ENCODE measurements at regions not wholly inside any gene's neighbourhood (a gene's known extent, or its start where the extent isn't known, plus 50 kb on each side); places are given as distances from the start of the nearest gene placed in this dataset.

GRCh38 chr13:66214467-66214866 lies 1015.7 kb downstream of the PCDH9 start:
- H3K36me3 Mint-ChIP-seq (ENCODE audit: low read depth) = no peaks in the 10 kb centered on the region
- H3K27ac Mint-ChIP-seq = no peak overlapping the region
- Histone ChIP-seq H3K27me3 (ENCODE audit: insufficient read depth) (peaks cover 16% of the 10 kb centered on the region), H3K36me3 (ENCODE audit: insufficient read depth) (no peaks in the 10 kb centered on the region), H3F3A (replicated peaks; ENCODE audit: low read depth) (no peaks in the 10 kb centered on the region), H3K4me1 (ENCODE audit: insufficient read depth) (no peaks in the 10 kb centered on the region), H3K27ac (ENCODE audit: low read depth) (no peak overlapping the region), H3K79me2 (replicated peaks; ENCODE audit: insufficient read depth) (no peaks in the 10 kb centered on the region), H4K20me1 (replicated peaks; ENCODE audit: insufficient read depth) (peaks cover 3% of the 10 kb centered on the region; the same call in 1 of the 2 replicates), H3K4me2 (no peak overlapping the region), H2AFZ (no peak overlapping the region), H3K9me2 (ENCODE audit: insufficient read depth) (no peaks in the 10 kb centered on the region), H3K4me3 (no peak overlapping the region)
- H3K4me3 Mint-ChIP-seq = no peak overlapping the region
- no peak for DNase-seq (ENCODE audit: low spot score)
- ATAC-seq = no peak
- H3K27me3 Mint-ChIP-seq (ENCODE audit: insufficient read depth, low read depth, poor library complexity) = peaks cover 2% of the 10 kb centered on the region
- H3K4me1 Mint-ChIP-seq = peaks cover 2% of the 10 kb centered on the region; the same call in 1 of the 3 replicates
- no peak for TF ChIP-seq EZH2phosphoT487 (IDR thresholded peaks at IDR 0.05; ENCODE audit: unreplicated experiment)
- TF ChIP-seq, protein P1, sequence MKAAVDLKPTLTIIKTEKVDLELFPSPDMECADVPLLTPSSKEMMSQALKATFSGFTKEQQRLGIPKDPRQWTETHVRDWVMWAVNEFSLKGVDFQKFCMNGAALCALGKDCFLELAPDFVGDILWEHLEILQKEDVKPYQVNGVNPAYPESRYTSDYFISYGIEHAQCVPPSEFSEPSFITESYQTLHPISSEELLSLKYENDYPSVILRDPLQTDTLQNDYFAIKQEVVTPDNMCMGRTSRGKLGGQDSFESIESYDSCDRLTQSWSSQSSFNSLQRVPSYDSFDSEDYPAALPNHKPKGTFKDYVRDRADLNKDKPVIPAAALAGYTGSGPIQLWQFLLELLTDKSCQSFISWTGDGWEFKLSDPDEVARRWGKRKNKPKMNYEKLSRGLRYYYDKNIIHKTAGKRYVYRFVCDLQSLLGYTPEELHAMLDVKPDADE (IDR thresholded peaks at IDR 0.05) = no peak
- TF ChIP-seq, protein P2, sequence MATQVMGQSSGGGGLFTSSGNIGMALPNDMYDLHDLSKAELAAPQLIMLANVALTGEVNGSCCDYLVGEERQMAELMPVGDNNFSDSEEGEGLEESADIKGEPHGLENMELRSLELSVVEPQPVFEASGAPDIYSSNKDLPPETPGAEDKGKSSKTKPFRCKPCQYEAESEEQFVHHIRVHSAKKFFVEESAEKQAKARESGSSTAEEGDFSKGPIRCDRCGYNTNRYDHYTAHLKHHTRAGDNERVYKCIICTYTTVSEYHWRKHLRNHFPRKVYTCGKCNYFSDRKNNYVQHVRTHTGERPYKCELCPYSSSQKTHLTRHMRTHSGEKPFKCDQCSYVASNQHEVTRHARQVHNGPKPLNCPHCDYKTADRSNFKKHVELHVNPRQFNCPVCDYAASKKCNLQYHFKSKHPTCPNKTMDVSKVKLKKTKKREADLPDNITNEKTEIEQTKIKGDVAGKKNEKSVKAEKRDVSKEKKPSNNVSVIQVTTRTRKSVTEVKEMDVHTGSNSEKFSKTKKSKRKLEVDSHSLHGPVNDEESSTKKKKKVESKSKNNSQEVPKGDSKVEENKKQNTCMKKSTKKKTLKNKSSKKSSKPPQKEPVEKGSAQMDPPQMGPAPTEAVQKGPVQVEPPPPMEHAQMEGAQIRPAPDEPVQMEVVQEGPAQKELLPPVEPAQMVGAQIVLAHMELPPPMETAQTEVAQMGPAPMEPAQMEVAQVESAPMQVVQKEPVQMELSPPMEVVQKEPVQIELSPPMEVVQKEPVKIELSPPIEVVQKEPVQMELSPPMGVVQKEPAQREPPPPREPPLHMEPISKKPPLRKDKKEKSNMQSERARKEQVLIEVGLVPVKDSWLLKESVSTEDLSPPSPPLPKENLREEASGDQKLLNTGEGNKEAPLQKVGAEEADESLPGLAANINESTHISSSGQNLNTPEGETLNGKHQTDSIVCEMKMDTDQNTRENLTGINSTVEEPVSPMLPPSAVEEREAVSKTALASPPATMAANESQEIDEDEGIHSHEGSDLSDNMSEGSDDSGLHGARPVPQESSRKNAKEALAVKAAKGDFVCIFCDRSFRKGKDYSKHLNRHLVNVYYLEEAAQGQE (IDR thresholded peaks at IDR 0.05; ENCODE audit: unreplicated experiment) = no peak
- H3K9me3 Mint-ChIP-seq = no peaks in the 10 kb centered on the region

- Histone ChIP-seq H3K4me1 (ENCODE audit: insufficient read depth) (no peaks in the 10 kb centered on the region), H3K27ac (ENCODE audit: low read depth) (no peak overlapping the region), H3K36me3 (ENCODE audit: insufficient read depth) (no peaks in the 10 kb centered on the region), H3K79me2 (replicated peaks; ENCODE audit: insufficient read depth) (no peaks in the 10 kb centered on the region), H3K4me2 (no peak overlapping the region), H3K9me2 (ENCODE audit: insufficient read depth) (no peaks in the 10 kb centered on the region), H3F3A (replicated peaks; ENCODE audit: low read depth) (no peaks in the 10 kb centered on the region), H3K27me3 (ENCODE audit: insufficient read depth) (no peaks in the 10 kb centered on the region), H3K4me3 (no peak overlapping the region), H2AFZ (no peak overlapping the region), H4K20me1 (replicated peaks; ENCODE audit: insufficient read depth) (peaks cover 3% of the 10 kb centered on the region; the same call in 1 of the 2 replicates)
- peaks cover 2% of the 10 kb centered on the region for H3K27me3 Mint-ChIP-seq (ENCODE audit: insufficient read depth, low read depth, poor library complexity)
- no peaks in the 10 kb centered on the region for H3K36me3 Mint-ChIP-seq (ENCODE audit: low read depth)
- H3K27ac Mint-ChIP-seq = no peak overlapping the region
- no peak overlapping the region for H3K4me3 Mint-ChIP-seq
- ATAC-seq (no peak), DNase-seq (ENCODE audit: low spot score) (no peak)
- no peaks in the 10 kb centered on the region for H3K4me1 Mint-ChIP-seq
- H3K9me3 Mint-ChIP-seq = no peaks in the 10 kb centered on the region
- TF ChIP-seq EZH2phosphoT487 (IDR thresholded peaks at IDR 0.05; ENCODE audit: unreplicated experiment) (no peak), POLR2AphosphoS5 (IDR thresholded peaks at IDR 0.05; ENCODE audit: low read depth) (no peak), ZNF331 (CRISPR knock-in tag; IDR thresholded peaks at IDR 0.05; ENCODE audit: low read depth) (no peak)
Measured at GRCh38 chr13:66212511-66212910, 1017.6 kb downstream of the PCDH9 start.

DNA sequence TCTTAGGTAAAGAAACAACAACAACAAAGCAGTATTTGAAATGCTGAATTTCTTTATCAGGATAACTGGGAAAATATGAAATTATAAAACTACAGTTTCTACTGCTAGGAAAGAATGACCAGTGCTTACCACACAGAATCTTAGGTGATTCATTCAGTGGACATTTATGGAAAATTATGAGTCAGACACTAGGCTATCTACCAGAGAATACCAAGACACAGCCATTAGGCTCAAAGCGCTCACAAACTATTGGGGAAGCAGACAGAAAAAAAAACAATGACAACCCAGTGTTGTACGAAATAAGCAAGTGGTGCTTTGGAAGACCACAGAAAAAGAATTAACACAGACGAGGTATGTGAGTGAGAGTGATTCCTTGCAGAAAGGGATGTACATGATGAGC lies 1019.5 kb downstream of the PCDH9 start:
- Histone ChIP-seq H2AFZ (no peak overlapping the region), H3F3A (replicated peaks; ENCODE audit: low read depth) (no peaks in the 10 kb centered on the region), H3K27me3 (ENCODE audit: insufficient read depth) (no peaks in the 10 kb centered on the region), H3K27ac (ENCODE audit: low read depth) (no peak overlapping the region), H3K4me2 (no peak overlapping the region), H3K9me2 (ENCODE audit: insufficient read depth) (no peaks in the 10 kb centered on the region), H4K20me1 (replicated peaks; ENCODE audit: insufficient read depth) (peaks cover 3% of the 10 kb centered on the region; the same call in 1 of the 2 replicates), H3K79me2 (replicated peaks; ENCODE audit: insufficient read depth) (no peaks in the 10 kb centered on the region), H3K4me3 (no peak overlapping the region), H3K4me1 (ENCODE audit: insufficient read depth) (no peaks in the 10 kb centered on the region), H3K36me3 (ENCODE audit: insufficient read depth) (no peaks in the 10 kb centered on the region)
- no peaks in the 10 kb centered on the region for H3K9me3 Mint-ChIP-seq
- TF ChIP-seq ZNF114 (CRISPR knock-in tag; IDR thresholded peaks at IDR 0.05) (no peak), POLR2AphosphoS5 (IDR thresholded peaks at IDR 0.05; ENCODE audit: low read depth) (no peak), EZH2 (IDR thresholded peaks at IDR 0.05; ENCODE audit: low read depth, unreplicated experiment) (no peak), JUNB (IDR thresholded peaks at IDR 0.05; ENCODE audit: unreplicated experiment) (no peak)
- DNase-seq (ENCODE audit: low spot score) = no peak
- peaks cover 2% of the 10 kb centered on the region for H3K27me3 Mint-ChIP-seq (ENCODE audit: insufficient read depth, low read depth, poor library complexity)
- no peaks in the 10 kb centered on the region for H3K36me3 Mint-ChIP-seq (ENCODE audit: low read depth)
- no peak overlapping the region for H3K4me3 Mint-ChIP-seq
- H3K27ac Mint-ChIP-seq = no peak overlapping the region
- H3K4me1 Mint-ChIP-seq = no peaks in the 10 kb centered on the region; the same call in 2 of the 3 replicates
- ATAC-seq = no peak

All from GM23338 (cell line).